Stimulated activated naive B cell treated with anti-CD40 and anti-IgM and Interleukin-4, amounts not matched to agents 10 μg/mL and 1 μg/mL and 100 μg/mL, for 72 hours (primary cell): ENCODE measurements at regions not wholly inside any gene's neighbourhood (a gene's known extent, or its start where the extent isn't known, plus 50 kb on each side); places are given as distances from the start of the nearest gene placed in this dataset.

Experiments
- ATAC-seq, 2 donors: fragments of 150-1000 bp; cut with Tn5 transposase; replicated peaks; 2 replicates each; pipeline ENCODE4 v1.10.0; 2021; ENCODE audit warnings: moderate library complexity in 1 of 2
- DNase-seq: peaks from one replicate; pipeline ENCODE4 v3.0.0; 2021
- H3K27ac Mint-ChIP-seq: one replicate; pipeline ENCODE4 v1.8.0; 2022; ENCODE audit warnings: mild to moderate bottlenecking, mixed read lengths
- H3K27me3 Mint-ChIP-seq, 2 donors: one replicate each; pipeline ENCODE4 v1.8.0; 2022; ENCODE audit warnings: mixed read lengths in 2 of 2
- H3K36me3 Mint-ChIP-seq, 2 donors: one replicate each; pipeline ENCODE4 v1.8.0; 2022; ENCODE audit warnings: mixed read lengths in 2 of 2, mild to moderate bottlenecking in 1 of 2
- H3K4me1 Mint-ChIP-seq, 2 donors: one replicate each; pipeline ENCODE4 v1.8.0; 2022; ENCODE audit warnings: mixed read lengths in 2 of 2, mild to moderate bottlenecking in 1 of 2
- H3K4me3 Mint-ChIP-seq, 2 donors: one replicate each; pipeline ENCODE4 v1.8.0; 2022; ENCODE audit warnings: mild to moderate bottlenecking in 2 of 2, mixed read lengths in 2 of 2, moderate library complexity in 1 of 2
- H3K9me3 Mint-ChIP-seq, 2 donors: one replicate each; pipeline ENCODE4 v1.8.0; 2022; ENCODE audit warnings: mixed read lengths in 2 of 2, mild to moderate bottlenecking in 1 of 2

- no peaks in the 10 kb centered on the region for H3K4me1 Mint-ChIP-seq
- H3K27me3 Mint-ChIP-seq, result peaks cover 0 to 9% of the 10 kb centered on the region in 2 donors
- H3K27ac Mint-ChIP-seq, result no peak overlapping the region
- ATAC-seq (no peak), DNase-seq (no peak)
- no peaks in the 10 kb centered on the region for H3K36me3 Mint-ChIP-seq
- H3K9me3 Mint-ChIP-seq, result peaks cover 0 to 5% of the 10 kb centered on the region in 2 donors
- H3K4me3 Mint-ChIP-seq, result no peak overlapping the region
Measured at GRCh38 chr2:217475101-217475500, 527.7 kb downstream of the TNS1 start.

GRCh38 chr2:217471319-217471718, 531.5 kb downstream of the TNS1 start:
- H3K4me3 Mint-ChIP-seq, result no peak overlapping the region
- H3K27me3 Mint-ChIP-seq, result peaks cover 4 to 9% of the 10 kb centered on the region in 2 donors
- H3K9me3 Mint-ChIP-seq, result peaks cover 0 to 5% of the 10 kb centered on the region in 2 donors
- DNase-seq (no peak), ATAC-seq (no peak)
- H3K36me3 Mint-ChIP-seq, result peaks cover 0 to 3% of the 10 kb centered on the region in 2 donors
- no peak overlapping the region for H3K27ac Mint-ChIP-seq
- H3K4me1 Mint-ChIP-seq, result no peaks in the 10 kb centered on the region

- Mint-ChIP-seq H3K4me1 (no peaks in the 10 kb centered on the region), H3K27ac (no peak overlapping the region), H3K36me3 (peaks cover 0 to 3% of the 10 kb centered on the region in 2 donors), H3K9me3 (peaks cover 0 to 5% of the 10 kb centered on the region in 2 donors), H3K4me3 (no peak overlapping the region), H3K27me3 (peaks cover 4 to 9% of the 10 kb centered on the region in 2 donors)
- DNase-seq (no peak), ATAC-seq (no peak)
Measured at GRCh38 chr2:217469203-217469810, 533.5 kb downstream of the TNS1 start.

- Mint-ChIP-seq H3K27ac (no peak overlapping the region), H3K4me1 (peaks cover 0 to 3% of the 10 kb centered on the region in 2 donors), H3K9me3 (peaks cover 0 to 5% of the 10 kb centered on the region in 2 donors), H3K36me3 (peaks cover 0 to 3% of the 10 kb centered on the region in 2 donors), H3K4me3 (no peak overlapping the region), H3K27me3 (peaks cover 4 to 9% of the 10 kb centered on the region in 2 donors)
- no peak for DNase-seq
- ATAC-seq, result no peak
Measured at GRCh38 chr2:217468042-217468830, 534.6 kb downstream of the TNS1 start.

GRCh38 chr2:217467331-217467730, 535.5 kb downstream of the TNS1 start:
- peaks cover 0 to 3% of the 10 kb centered on the region in 2 donors for H3K36me3 Mint-ChIP-seq
- DNase-seq, result no peak
- peaks cover 0 to 3% of the 10 kb centered on the region in 2 donors for H3K4me1 Mint-ChIP-seq
- no peaks in the 10 kb centered on the region for H3K9me3 Mint-ChIP-seq
- H3K27ac Mint-ChIP-seq, result no peak overlapping the region
- no peak overlapping the region for H3K4me3 Mint-ChIP-seq
- ATAC-seq, result no peak
- peaks cover under 1 to 4% of the 10 kb centered on the region in 2 donors for H3K27me3 Mint-ChIP-seq

GRCh38 chr2:217466805-217467204, 536.0 kb downstream of the TNS1 start:
- ATAC-seq (no peak), DNase-seq (no peak)
- Mint-ChIP-seq H3K27me3 (peaks cover 0 to 4% of the 10 kb centered on the region in 2 donors), H3K27ac (no peak overlapping the region), H3K4me3 (no peak overlapping the region), H3K36me3 (peaks cover 0 to 3% of the 10 kb centered on the region in 2 donors), H3K9me3 (no peaks in the 10 kb centered on the region), H3K4me1 (peaks cover 0 to 3% of the 10 kb centered on the region in 2 donors)

- DNase-seq (no peak), ATAC-seq (no peak)
- Mint-ChIP-seq H3K4me3 (no peak overlapping the region), H3K27me3 (peaks cover 0 to 4% of the 10 kb centered on the region in 2 donors), H3K27ac (no peak overlapping the region), H3K4me1 (peaks cover 0 to 3% of the 10 kb centered on the region in 2 donors), H3K9me3 (no peaks in the 10 kb centered on the region), H3K36me3 (peaks cover 0 to 3% of the 10 kb centered on the region in 2 donors)
Measured at GRCh38 chr2:217466104-217466503, 536.7 kb downstream of the TNS1 start.

GRCh38 chr2:217465100-217465499, 537.7 kb downstream of the TNS1 start:
- Mint-ChIP-seq H3K4me1 (peaks cover 0 to 3% of the 10 kb centered on the region in 2 donors), H3K36me3 (peaks cover 0 to 3% of the 10 kb centered on the region in 2 donors), H3K27ac (no peak overlapping the region), H3K27me3 (peaks cover 0 to 4% of the 10 kb centered on the region in 2 donors), H3K9me3 (no peaks in the 10 kb centered on the region), H3K4me3 (no peak overlapping the region)
- DNase-seq, result no peak
- ATAC-seq, result no peak

GRCh38 chr2:217463402-217464075, 539.3 kb downstream of the TNS1 start:
- ATAC-seq (peak; percentile 69 to 75), DNase-seq (no peak)
- Mint-ChIP-seq H3K9me3 (no peaks in the 10 kb centered on the region), H3K27ac (no peak overlapping the region), H3K27me3 (no peaks in the 10 kb centered on the region), H3K4me3 (no peak overlapping the region), H3K4me1 (peaks cover 0 to 3% of the 10 kb centered on the region in 2 donors), H3K36me3 (peaks cover 0 to 3% of the 10 kb centered on the region in 2 donors)

- H3K9me3 Mint-ChIP-seq, result peaks cover 1 to 8% of the 10 kb centered on the region in 2 donors
- peaks cover 0 to 3% of the 10 kb centered on the region in 2 donors for H3K4me1 Mint-ChIP-seq
- ATAC-seq, result no peak
- no peak overlapping the region for H3K4me3 Mint-ChIP-seq
- peaks cover 0 to 3% of the 10 kb centered on the region in 2 donors for H3K36me3 Mint-ChIP-seq
- no peak for DNase-seq
- H3K27me3 Mint-ChIP-seq, result no peaks in the 10 kb centered on the region
- H3K27ac Mint-ChIP-seq, result no peak overlapping the region
Measured at GRCh38 chr2:217462121-217462520, 540.7 kb downstream of the TNS1 start.

- Mint-ChIP-seq H3K27ac (no peak overlapping the region), H3K27me3 (no peaks in the 10 kb centered on the region), H3K4me3 (no peak overlapping the region), H3K4me1 (peaks cover 0 to 3% of the 10 kb centered on the region in 2 donors), H3K9me3 (peaks cover 1 to 8% of the 10 kb centered on the region in 2 donors), H3K36me3 (no peaks in the 10 kb centered on the region)
- no peak for DNase-seq
- no peak for ATAC-seq
Measured at GRCh38 chr2:217461674-217462073, 541.1 kb downstream of the TNS1 start.

- H3K27me3 Mint-ChIP-seq, result peaks cover 4% of the 10 kb centered on the region in 2 donors
- no peak overlapping the region for H3K27ac Mint-ChIP-seq
- peaks cover 1 to 8% of the 10 kb centered on the region in 2 donors for H3K9me3 Mint-ChIP-seq
- H3K36me3 Mint-ChIP-seq, result no peaks in the 10 kb centered on the region
- H3K4me3 Mint-ChIP-seq, result no peak overlapping the region
- no peak for ATAC-seq
- DNase-seq, result no peak
- peaks cover 0 to 3% of the 10 kb centered on the region in 2 donors for H3K4me1 Mint-ChIP-seq
Measured at GRCh38 chr2:217459680-217460405, 543.0 kb downstream of the TNS1 start.

- peaks cover 5 to 6% of the 10 kb centered on the region in 2 donors for H3K27me3 Mint-ChIP-seq
- H3K4me3 Mint-ChIP-seq, result no peak overlapping the region
- ATAC-seq (no peak), DNase-seq (no peak)
- peaks cover 0 to 3% of the 10 kb centered on the region in 2 donors for H3K4me1 Mint-ChIP-seq
- H3K36me3 Mint-ChIP-seq, result no peaks in the 10 kb centered on the region
- H3K27ac Mint-ChIP-seq, result no peak overlapping the region
- H3K9me3 Mint-ChIP-seq, result peaks cover 1 to 8% of the 10 kb centered on the region in 2 donors
Measured at GRCh38 chr2:217459016-217459415, 543.8 kb downstream of the TNS1 start.

GRCh38 chr2:217456016-217456415, 546.8 kb downstream of the TNS1 start:
- no peak for DNase-seq
- H3K4me3 Mint-ChIP-seq, result no peak overlapping the region
- peaks cover 6 to 12% of the 10 kb centered on the region in 2 donors for H3K27me3 Mint-ChIP-seq
- H3K4me1 Mint-ChIP-seq, result no peaks in the 10 kb centered on the region
- no peaks in the 10 kb centered on the region for H3K36me3 Mint-ChIP-seq
- peaks cover 1 to 8% of the 10 kb centered on the region in 2 donors for H3K9me3 Mint-ChIP-seq
- no peak for ATAC-seq
- H3K27ac Mint-ChIP-seq, result no peak overlapping the region
